HCT116 (cell line): ENCODE measurements at regions not wholly inside any gene's neighbourhood (a gene's known extent, or its start where the extent isn't known, plus 50 kb on each side); places are given as distances from the start of the nearest gene placed in this dataset.
"Not testable (repeated sequence)": the region's sequence is repeated elsewhere in the genome, so short reads cannot be mapped to it uniquely, and the experiment has no call there.

Experiments
- ATAC-seq: fragments of 200-7000 bp; cut with Tn5 transposase; 2 replicates; pipeline ENCODE4 v1.9.1; 2020; ENCODE audit warnings: mild to moderate bottlenecking, moderate library complexity
- BruUV-seq: library from RNA; stranded (reverse); fragments of 400-500 nt; replicated peaks from 2 replicates; lab custom pipeline; 2021; lab: Mats Ljungman, UMichigan
- CTCF ChIA-PET: fragments of 300-600 bp; sonication (Branson Sonifier 250); formaldehyde crosslinking; loops from one replicate; lab custom pipeline; 2021; ENCODE audit warnings: antibody characterized with exemption; lab: Charles Lee
- POLR2A ChIA-PET: fragments of 300-600, 350-600 bp; sonication (Branson Sonifier 250); formaldehyde crosslinking; loops from one replicate; lab custom pipeline; 2021; ENCODE audit warnings: antibody characterized with exemption; lab: Charles Lee
- RAD21 ChIA-PET, 2 experiments: fragments of 300-600 bp; sonication (Branson Sonifier 250); formaldehyde crosslinking; loops; one replicate each; lab custom pipeline; 2023; ENCODE audit warnings: low total read pairs in 2 of 2; ENCODE audit not compliant: uncharacterized antibody in 2 of 2, unreplicated experiment in 2 of 2, low non-redundant PET in 1 of 2; lab: Charles Lee
- DNase-seq: peaks from one replicate; pipeline ENCODE4 v3.0.0-alpha.2; 2010; ENCODE audit warnings: low read depth, low spot score
- H2AFZ ChIP-seq: fragments of 200-600 bp; shearing (Covaris generic), sonication (generic); 2 replicates; pipeline ENCODE4 v1.6.1; 2017; ENCODE audit warnings: low read depth, mixed run types, mixed read lengths, antibody characterized with exemption, low read length; ENCODE audit not compliant: poor library complexity, severe bottlenecking
- H3K27ac ChIP-seq: 2 replicates; pipeline ENCODE4 v1.5.1; 2012; ENCODE audit warnings: low read depth, low read length
- H3K27me3 ChIP-seq: fragments of 200-600 bp; sonication (generic); 2 replicates; pipeline ENCODE4 v1.6.1; 2016; ENCODE audit warnings: mixed run types, low read length, mixed read lengths; ENCODE audit not compliant: insufficient read depth
- H3K36me3 ChIP-seq, 2 experiments: fragments of 200-500 bp in 1 of 2; fragments of 200-600 bp in 1 of 2; sonication (Bioruptor generic) in 1 of 2; sonication (generic) in 1 of 2; 2 replicates each; pipeline versions ENCODE4 v1.5.1 to v1.6.1; 2014 to 2016; ENCODE audit warnings: low read length in 2 of 2, inconsistent platforms in 1 of 2, mixed read lengths in 1 of 2, mixed run types in 1 of 2; ENCODE audit not compliant: insufficient read depth in 2 of 2, control insufficient read depth in 1 of 2
- H3K4me1 ChIP-seq, 2 experiments: fragments of 200-600 bp in 1 of 2; sonication (generic) in 1 of 2; 2 replicates each; pipeline versions ENCODE4 v1.5.1 to v1.6.1; 2012 to 2017; ENCODE audit warnings: low read length in 2 of 2, inconsistent platforms in 1 of 2, mild to moderate bottlenecking in 1 of 2, mixed read lengths in 1 of 2, mixed run types in 1 of 2, moderate library complexity in 1 of 2; ENCODE audit not compliant: insufficient read depth in 2 of 2, control insufficient read depth in 1 of 2
- H3K4me2 ChIP-seq: fragments of 200-600 bp; sonication (generic); 2 replicates; pipeline ENCODE4 v1.6.1; 2017; ENCODE audit warnings: mixed run types, low read length, mixed read lengths
- H3K4me3 ChIP-seq, 2 experiments: fragments of 200-600 bp in 1 of 2; sonication (generic) in 1 of 2; replicated peaks in 1 of 2; 2 replicates each; pipeline ENCODE4 v1.5.1; 2011 to 2016; ENCODE audit warnings: low read length in 2 of 2, control low read depth in 1 of 2, low read depth in 1 of 2, mild to moderate bottlenecking in 1 of 2, mixed read lengths in 1 of 2, mixed run types in 1 of 2
- H3K79me2 ChIP-seq: fragments of 200-600 bp; sonication (generic); 2 replicates; pipeline ENCODE4 v1.6.1; 2017; ENCODE audit warnings: mild to moderate bottlenecking, mixed run types, low read length, moderate library complexity, mixed read lengths; ENCODE audit not compliant: insufficient read depth
- H3K9ac ChIP-seq: fragments of 200-600 bp; sonication (generic); 2 replicates; pipeline ENCODE4 v1.6.1; 2016; ENCODE audit warnings: low read length, mixed read lengths
- H3K9me2 ChIP-seq: fragments of 200-600 bp; sonication (generic), shearing (Covaris generic); 2 replicates; pipeline ENCODE4 v1.6.1; 2017; ENCODE audit warnings: mixed run types, mild to moderate bottlenecking, moderate library complexity; ENCODE audit not compliant: insufficient read depth
- H3K9me3 ChIP-seq, 2 experiments: fragments of 200-500 bp in 1 of 2; fragments of 200-600 bp in 1 of 2; sonication (Bioruptor generic) in 1 of 2; sonication (generic) in 1 of 2; 2 replicates each; pipeline ENCODE4 v1.6.1; 2014 to 2017; ENCODE audit warnings: low read length in 2 of 2, mixed read lengths in 2 of 2, inconsistent platforms in 1 of 2, low read depth in 1 of 2, mild to moderate bottlenecking in 1 of 2, mixed run types in 1 of 2, moderate library complexity in 1 of 2; ENCODE audit not compliant: control insufficient read depth in 1 of 2, insufficient read depth in 1 of 2
- H4K20me1 ChIP-seq: fragments of 200-600 bp; sonication (generic), shearing (Covaris generic); 2 replicates; pipeline ENCODE4 v1.6.1; 2017; ENCODE audit warnings: mixed run types, mild to moderate bottlenecking, moderate library complexity; ENCODE audit not compliant: insufficient read depth
- intact Hi-C: fragments of 100-400 bp; cut with micrococcal nuclease; formaldehyde crosslinking; loops from 2 replicates; pipeline ENCODE4 v1.10.0; 2022

DNA sequence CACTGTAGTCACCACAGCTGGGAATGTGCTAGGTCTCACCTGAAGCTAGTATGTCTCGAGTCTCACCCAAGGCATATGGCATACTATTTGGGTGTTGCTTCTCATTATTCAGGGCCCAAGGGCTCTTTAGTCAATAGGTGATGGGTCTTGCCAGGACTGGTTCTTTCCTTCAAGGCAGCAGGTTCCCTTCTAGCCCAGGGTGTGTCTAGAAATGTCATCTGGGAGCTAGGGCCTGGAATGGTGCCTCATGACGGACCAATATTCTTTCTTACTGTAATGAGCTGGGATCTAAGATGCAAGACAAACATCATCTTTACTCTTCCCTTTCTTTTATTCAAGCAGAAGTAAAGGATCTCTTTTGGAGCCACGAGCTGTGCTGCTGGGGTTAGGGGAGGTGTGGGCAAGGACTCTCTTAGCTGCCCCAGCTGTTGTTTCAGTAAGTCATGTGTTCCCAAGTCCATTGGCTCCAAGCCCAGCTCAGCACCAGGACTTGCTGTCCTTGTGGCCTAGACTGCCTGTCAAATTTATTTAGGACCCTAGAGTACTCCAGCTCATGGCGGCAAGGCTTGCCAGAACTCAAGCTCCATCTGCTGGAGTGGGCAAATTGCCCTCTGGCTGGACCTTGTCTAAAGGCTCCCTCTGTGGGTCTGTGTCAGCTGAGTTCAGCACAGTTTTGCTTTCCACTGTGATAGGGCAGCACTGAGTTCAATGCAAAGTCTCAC is 106.0 kb upstream of the POTEB3 start:
- BruUV-seq, ATAC-seq, CTCF ChIA-PET, H3K36me3 ChIP-seq, H3K27ac ChIP-seq, H3K79me2 ChIP-seq, H3K9me3 ChIP-seq, H3K4me1 ChIP-seq, DNase-seq, intact Hi-C loops, H3K9ac ChIP-seq, H2AFZ ChIP-seq, H3K4me2 ChIP-seq, H3K9me2 ChIP-seq, H3K4me3 ChIP-seq, H3K27me3 ChIP-seq, H4K20me1 ChIP-seq, POLR2A ChIA-PET, RAD21 ChIA-PET: not testable (repeated sequence)

- H3K9me3 ChIP-seq, H3K4me3 ChIP-seq, CTCF ChIA-PET, DNase-seq, H2AFZ ChIP-seq, BruUV-seq, H3K27me3 ChIP-seq, H3K36me3 ChIP-seq, POLR2A ChIA-PET, H4K20me1 ChIP-seq, ATAC-seq, H3K4me1 ChIP-seq, H3K27ac ChIP-seq, H3K9me2 ChIP-seq, intact Hi-C loops, H3K9ac ChIP-seq, H3K4me2 ChIP-seq, RAD21 ChIA-PET, H3K79me2 ChIP-seq: not testable (repeated sequence)
Measured at GRCh38 chr15:21532785-21533184, 92.5 kb upstream of the POTEB3 start.

GRCh38 chr15:21516248-21516647 is 75.9 kb upstream of the POTEB3 start:
- ATAC-seq, BruUV-seq, H3K4me1 ChIP-seq, DNase-seq, CTCF ChIA-PET, H3K36me3 ChIP-seq, intact Hi-C loops, H2AFZ ChIP-seq, RAD21 ChIA-PET, H3K9me3 ChIP-seq, H3K4me3 ChIP-seq, H3K79me2 ChIP-seq, H3K9ac ChIP-seq, H4K20me1 ChIP-seq, H3K27me3 ChIP-seq, H3K9me2 ChIP-seq, H3K27ac ChIP-seq, POLR2A ChIA-PET, H3K4me2 ChIP-seq: not testable (repeated sequence)

DNA sequence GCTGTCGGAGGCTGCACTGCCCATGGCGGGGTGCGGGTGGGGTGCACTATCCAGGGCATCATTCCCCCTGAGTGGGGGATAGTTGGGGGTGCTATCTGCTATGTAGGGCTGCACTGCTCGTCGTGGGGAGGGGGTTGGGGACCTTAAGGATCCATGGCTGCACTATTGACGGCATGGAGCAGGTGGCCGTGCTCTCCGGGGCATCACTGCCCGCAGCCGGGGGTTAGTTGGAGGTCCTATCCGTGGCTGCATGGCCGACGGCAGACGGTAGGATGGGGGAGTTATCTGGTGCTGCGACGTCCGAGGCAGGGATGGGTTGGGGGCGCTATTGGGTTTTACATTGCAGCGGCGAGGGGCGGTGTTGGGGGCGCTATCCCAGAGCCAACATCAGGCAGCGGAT is 75.0 kb upstream of the POTEB3 start:
- H3K27ac ChIP-seq, ATAC-seq, H4K20me1 ChIP-seq, DNase-seq, H3K36me3 ChIP-seq, POLR2A ChIA-PET, H3K27me3 ChIP-seq, H3K79me2 ChIP-seq, BruUV-seq, intact Hi-C loops, H3K9me3 ChIP-seq, RAD21 ChIA-PET, H3K9ac ChIP-seq, H2AFZ ChIP-seq, CTCF ChIA-PET, H3K4me1 ChIP-seq, H3K4me3 ChIP-seq, H3K9me2 ChIP-seq, H3K4me2 ChIP-seq: not testable (repeated sequence)
